ENCODE measurements at regions not wholly inside any gene's neighbourhood (a gene's known extent, or its start where the extent isn't known, plus 50 kb on each side); places are given as distances from the start of the nearest gene placed in this dataset.

DNA sequence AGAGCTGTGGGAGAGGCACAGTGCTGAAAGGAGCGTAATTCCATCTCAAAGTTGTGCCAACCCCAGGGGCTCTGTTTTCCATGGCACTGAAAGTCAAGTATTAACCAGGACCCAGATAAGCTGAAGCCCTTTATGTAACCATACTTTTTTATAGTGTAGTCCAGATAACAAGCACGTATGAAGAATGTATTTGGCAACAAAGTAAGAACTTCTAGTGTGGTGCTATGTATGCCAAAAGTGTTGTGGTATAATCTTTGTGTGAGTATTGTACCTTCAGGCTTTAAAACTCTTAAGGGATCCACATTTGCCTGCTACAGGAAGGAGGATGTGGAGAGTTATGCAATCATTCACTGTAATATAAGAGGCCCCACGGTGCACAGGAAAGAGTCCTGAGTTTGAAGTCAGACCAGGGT is 129.4 kb downstream of the IBTK start (continued):
- TF ChIP-seq, protein P1, sequence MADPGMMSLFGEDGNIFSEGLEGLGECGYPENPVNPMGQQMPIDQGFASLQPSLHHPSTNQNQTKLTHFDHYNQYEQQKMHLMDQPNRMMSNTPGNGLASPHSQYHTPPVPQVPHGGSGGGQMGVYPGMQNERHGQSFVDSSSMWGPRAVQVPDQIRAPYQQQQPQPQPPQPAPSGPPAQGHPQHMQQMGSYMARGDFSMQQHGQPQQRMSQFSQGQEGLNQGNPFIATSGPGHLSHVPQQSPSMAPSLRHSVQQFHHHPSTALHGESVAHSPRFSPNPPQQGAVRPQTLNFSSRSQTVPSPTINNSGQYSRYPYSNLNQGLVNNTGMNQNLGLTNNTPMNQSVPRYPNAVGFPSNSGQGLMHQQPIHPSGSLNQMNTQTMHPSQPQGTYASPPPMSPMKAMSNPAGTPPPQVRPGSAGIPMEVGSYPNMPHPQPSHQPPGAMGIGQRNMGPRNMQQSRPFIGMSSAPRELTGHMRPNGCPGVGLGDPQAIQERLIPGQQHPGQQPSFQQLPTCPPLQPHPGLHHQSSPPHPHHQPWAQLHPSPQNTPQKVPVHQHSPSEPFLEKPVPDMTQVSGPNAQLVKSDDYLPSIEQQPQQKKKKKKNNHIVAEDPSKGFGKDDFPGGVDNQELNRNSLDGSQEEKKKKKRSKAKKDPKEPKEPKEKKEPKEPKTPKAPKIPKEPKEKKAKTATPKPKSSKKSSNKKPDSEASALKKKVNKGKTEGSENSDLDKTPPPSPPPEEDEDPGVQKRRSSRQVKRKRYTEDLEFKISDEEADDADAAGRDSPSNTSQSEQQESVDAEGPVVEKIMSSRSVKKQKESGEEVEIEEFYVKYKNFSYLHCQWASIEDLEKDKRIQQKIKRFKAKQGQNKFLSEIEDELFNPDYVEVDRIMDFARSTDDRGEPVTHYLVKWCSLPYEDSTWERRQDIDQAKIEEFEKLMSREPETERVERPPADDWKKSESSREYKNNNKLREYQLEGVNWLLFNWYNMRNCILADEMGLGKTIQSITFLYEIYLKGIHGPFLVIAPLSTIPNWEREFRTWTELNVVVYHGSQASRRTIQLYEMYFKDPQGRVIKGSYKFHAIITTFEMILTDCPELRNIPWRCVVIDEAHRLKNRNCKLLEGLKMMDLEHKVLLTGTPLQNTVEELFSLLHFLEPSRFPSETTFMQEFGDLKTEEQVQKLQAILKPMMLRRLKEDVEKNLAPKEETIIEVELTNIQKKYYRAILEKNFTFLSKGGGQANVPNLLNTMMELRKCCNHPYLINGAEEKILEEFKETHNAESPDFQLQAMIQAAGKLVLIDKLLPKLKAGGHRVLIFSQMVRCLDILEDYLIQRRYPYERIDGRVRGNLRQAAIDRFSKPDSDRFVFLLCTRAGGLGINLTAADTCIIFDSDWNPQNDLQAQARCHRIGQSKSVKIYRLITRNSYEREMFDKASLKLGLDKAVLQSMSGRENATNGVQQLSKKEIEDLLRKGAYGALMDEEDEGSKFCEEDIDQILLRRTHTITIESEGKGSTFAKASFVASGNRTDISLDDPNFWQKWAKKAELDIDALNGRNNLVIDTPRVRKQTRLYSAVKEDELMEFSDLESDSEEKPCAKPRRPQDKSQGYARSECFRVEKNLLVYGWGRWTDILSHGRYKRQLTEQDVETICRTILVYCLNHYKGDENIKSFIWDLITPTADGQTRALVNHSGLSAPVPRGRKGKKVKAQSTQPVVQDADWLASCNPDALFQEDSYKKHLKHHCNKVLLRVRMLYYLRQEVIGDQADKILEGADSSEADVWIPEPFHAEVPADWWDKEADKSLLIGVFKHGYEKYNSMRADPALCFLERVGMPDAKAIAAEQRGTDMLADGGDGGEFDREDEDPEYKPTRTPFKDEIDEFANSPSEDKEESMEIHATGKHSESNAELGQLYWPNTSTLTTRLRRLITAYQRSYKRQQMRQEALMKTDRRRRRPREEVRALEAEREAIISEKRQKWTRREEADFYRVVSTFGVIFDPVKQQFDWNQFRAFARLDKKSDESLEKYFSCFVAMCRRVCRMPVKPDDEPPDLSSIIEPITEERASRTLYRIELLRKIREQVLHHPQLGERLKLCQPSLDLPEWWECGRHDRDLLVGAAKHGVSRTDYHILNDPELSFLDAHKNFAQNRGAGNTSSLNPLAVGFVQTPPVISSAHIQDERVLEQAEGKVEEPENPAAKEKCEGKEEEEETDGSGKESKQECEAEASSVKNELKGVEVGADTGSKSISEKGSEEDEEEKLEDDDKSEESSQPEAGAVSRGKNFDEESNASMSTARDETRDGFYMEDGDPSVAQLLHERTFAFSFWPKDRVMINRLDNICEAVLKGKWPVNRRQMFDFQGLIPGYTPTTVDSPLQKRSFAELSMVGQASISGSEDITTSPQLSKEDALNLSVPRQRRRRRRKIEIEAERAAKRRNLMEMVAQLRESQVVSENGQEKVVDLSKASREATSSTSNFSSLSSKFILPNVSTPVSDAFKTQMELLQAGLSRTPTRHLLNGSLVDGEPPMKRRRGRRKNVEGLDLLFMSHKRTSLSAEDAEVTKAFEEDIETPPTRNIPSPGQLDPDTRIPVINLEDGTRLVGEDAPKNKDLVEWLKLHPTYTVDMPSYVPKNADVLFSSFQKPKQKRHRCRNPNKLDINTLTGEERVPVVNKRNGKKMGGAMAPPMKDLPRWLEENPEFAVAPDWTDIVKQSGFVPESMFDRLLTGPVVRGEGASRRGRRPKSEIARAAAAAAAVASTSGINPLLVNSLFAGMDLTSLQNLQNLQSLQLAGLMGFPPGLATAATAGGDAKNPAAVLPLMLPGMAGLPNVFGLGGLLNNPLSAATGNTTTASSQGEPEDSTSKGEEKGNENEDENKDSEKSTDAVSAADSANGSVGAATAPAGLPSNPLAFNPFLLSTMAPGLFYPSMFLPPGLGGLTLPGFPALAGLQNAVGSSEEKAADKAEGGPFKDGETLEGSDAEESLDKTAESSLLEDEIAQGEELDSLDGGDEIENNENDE (IDR thresholded peaks at IDR 0.05; ENCODE audit: insufficient replicate concordance, low read length): no peak
- no peak for TF ChIP-seq CHD2 (IDR thresholded peaks at IDR 0.05; ENCODE audit: low read length)
- no peak for TF ChIP-seq POLR2AphosphoS5 (IDR thresholded peaks at IDR 0.05; ENCODE audit: low read depth, low read length)

All from H1 (cell line).